Astrocyte of the spinal cord (primary cell): ENCODE measurements at regions not wholly inside any gene's neighbourhood (a gene's known extent, or its start where the extent isn't known, plus 50 kb on each side); places are given as distances from the start of the nearest gene placed in this dataset.
A peak's percentile ranks its signal among the peaks of the same experiment; 100 is the strongest.

Experiments used
- DNase-seq: peaks from one replicate; pipeline ENCODE4 v3.0.0; 2011; ENCODE audit warnings: low read depth, low spot score
- H3K4me3 ChIP-seq: 2 replicates; pipeline ENCODE4 v1.5.1; 2011; ENCODE audit warnings: low read depth, mild to moderate bottlenecking, low read length, moderate library complexity
- CTCF ChIP-seq: IDR thresholded peaks from 2 replicates; pipeline ENCODE4 v1.5.1; 2012; ENCODE audit warnings: low read depth, mild to moderate bottlenecking, low read length, inconsistent platforms
- in situ Hi-C: cut with HindIII; loops from 2 replicates; pipeline ENCODE4 v1.10.0; 2017; ENCODE audit warnings: low sequenced_read_pairs

DNA sequence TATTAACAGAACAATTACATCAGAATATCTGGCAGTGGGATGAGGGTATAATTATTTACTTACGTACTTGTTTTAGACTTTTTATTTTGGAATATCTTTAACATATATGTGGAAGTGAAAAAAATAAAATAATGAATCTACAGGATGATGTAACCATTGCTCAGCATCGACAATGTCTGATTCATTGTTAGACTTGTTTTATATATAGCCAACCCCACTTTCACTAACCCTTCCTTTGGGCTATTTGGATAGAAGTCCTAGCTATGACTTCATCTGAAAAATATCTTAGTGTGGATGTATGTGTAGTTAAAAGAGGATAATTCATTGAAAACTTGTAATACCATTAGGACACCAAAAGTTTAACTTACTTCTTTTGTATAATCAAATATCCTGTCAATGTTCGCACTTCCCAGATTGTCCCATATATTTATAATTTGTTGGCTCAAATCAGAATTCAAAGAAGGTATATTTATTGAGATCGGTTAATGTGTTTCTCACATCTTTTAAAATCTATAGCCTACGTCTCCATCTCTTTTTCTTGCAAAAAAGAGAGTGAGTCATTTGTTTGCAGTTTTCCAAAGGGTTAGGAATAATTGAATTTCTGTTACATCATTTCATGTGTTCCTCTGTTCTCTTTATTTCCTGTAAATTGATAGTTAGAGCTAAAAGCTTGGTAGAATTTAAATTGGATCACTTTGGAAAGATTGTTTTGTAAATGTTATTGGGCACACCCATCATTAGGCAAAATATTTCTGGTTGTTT, 506.1 kb upstream of the FAM98A start:
- no peak for TF ChIP-seq CTCF
- in situ Hi-C loops: no loop called here
- H3K4me3 ChIP-seq: no peak overlapping the region
- peak; percentile 88 for DNase-seq

DNA sequence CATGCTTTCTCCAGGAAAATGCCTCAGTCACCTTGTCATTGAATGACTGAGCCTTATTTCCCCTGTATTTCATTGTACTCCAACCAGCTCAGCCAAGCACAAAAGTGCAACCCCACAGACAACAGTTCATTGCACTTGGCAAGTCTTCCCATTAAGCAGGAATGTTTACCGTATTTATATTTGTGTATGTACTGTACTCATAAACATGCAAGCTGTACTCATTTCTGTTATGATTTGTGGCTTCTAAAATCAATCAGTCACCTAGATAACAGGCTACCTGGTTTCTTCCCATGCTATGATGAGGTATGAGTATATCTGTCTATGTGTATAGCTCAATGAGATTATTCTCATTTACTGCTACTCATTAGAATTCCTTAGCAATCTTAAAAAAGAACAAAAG, 505.5 kb upstream of the FAM98A start:
- in situ Hi-C loops: no loop called here
- no peak for TF ChIP-seq CTCF
- DNase-seq: no peak
- H3K4me3 ChIP-seq: no peak overlapping the region

DNA sequence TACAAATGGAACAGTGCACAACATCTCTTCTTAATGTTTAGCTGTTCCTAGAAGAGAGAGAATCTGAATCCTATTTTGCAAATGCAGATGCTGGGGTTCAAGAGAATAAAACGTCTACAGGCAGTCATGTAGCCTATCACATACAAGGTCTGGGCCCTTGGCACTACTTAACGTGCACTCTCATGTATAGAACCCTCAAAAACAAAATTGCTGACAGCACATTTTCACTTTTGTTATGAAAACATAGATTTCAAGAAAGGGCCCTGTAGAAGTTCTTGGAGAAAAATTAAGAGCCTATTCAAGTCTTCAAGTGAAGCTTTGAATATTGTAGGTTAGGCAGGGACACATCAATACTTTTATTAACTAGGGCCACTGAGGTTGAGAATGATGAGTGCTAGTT, 504.3 kb upstream of the FAM98A start:
- H3K4me3 ChIP-seq: no peak overlapping the region
- no peak for TF ChIP-seq CTCF
- in situ Hi-C loops: no loop called here

GRCh38 chr2:34102339-34102738, 503.2 kb upstream of the FAM98A start:
- in situ Hi-C loops: no loop called here
- no peak overlapping the region for H3K4me3 ChIP-seq
- no peak for TF ChIP-seq CTCF
- peak; percentile 30 for DNase-seq

More for the DNA sequence above, 504.3 kb upstream of the FAM98A start:
- DNase-seq: no peak

GRCh38 chr2:34099377-34099776, 500.3 kb upstream of the FAM98A start:
- no peak for DNase-seq
- TF ChIP-seq CTCF: no peak
- in situ Hi-C loops: no loop called here
- H3K4me3 ChIP-seq: no peak overlapping the region

GRCh38 chr2:34098256-34098655, 499.2 kb upstream of the FAM98A start:
- in situ Hi-C loops: no loop called here
- TF ChIP-seq CTCF: no peak

More at GRCh38 chr2:34098256-34098655, 499.2 kb upstream of the FAM98A start:
- DNase-seq: peak; percentile 1
- no peak overlapping the region for H3K4me3 ChIP-seq
